GM12878 (cell line): ENCODE measurements at regions not wholly inside any gene's neighbourhood (a gene's known extent, or its start where the extent isn't known, plus 50 kb on each side); places are given as distances from the start of the nearest gene placed in this dataset.

Experiments
- CEBPB ChIP-seq, 2 experiments: fragments of 150-350 bp in 1 of 2; IDR thresholded peaks; 2 replicates each; pipeline ENCODE4 v1.6.1; 2012 to 2014; ENCODE audit warnings: low read depth in 2 of 2, low read length in 2 of 2, borderline replicate concordance in 1 of 2, inconsistent platforms in 1 of 2
- EZH2 ChIP-seq: IDR thresholded peaks from 2 replicates; pipeline ENCODE4 v1.6.1; 2012; ENCODE audit warnings: low read depth, mild to moderate bottlenecking, control low read depth, inconsistent platforms, low read length, borderline replicate concordance; ENCODE audit not compliant: control insufficient read depth
- RCOR1 ChIP-seq: conservative IDR thresholded peaks from 2 replicates; pipeline ENCODE4 v1.6.1; 2012; ENCODE audit warnings: low read depth, low read length, improper control_type of control experiment
- TF ChIP-seq, protein P1 (sequence below), 3 experiments: IDR thresholded peaks in 2 of 3; conservative IDR thresholded peaks in 1 of 3; 2 replicates each; pipeline ENCODE4 v1.5.1; 2011; ENCODE audit warnings: low read depth in 3 of 3, low read length in 3 of 3, mild to moderate bottlenecking in 3 of 3, control low read depth in 2 of 3, moderate library complexity in 2 of 3, inconsistent platforms in 1 of 3, mixed read lengths in 1 of 3; ENCODE audit not compliant: control insufficient read depth in 2 of 3, insufficient read depth in 1 of 3; ENCODE audit errors: extremely low read depth in 1 of 3
- TF ChIP-seq, protein P2 (sequence below): IDR thresholded peaks from 2 replicates; pipeline ENCODE4 v1.6.1; 2011; ENCODE audit warnings: mild to moderate bottlenecking, low read depth, low read length, moderate library complexity; ENCODE audit not compliant: insufficient replicate concordance

- TF ChIP-seq RCOR1 (no peak), EZH2 (no peak), CEBPB (IDR thresholded peaks at IDR 0.05; ENCODE audit: borderline replicate concordance in 1 of 2, low read depth in 2 of 2, low read length in 2 of 2) (no peak)
- TF ChIP-seq, protein P1, sequence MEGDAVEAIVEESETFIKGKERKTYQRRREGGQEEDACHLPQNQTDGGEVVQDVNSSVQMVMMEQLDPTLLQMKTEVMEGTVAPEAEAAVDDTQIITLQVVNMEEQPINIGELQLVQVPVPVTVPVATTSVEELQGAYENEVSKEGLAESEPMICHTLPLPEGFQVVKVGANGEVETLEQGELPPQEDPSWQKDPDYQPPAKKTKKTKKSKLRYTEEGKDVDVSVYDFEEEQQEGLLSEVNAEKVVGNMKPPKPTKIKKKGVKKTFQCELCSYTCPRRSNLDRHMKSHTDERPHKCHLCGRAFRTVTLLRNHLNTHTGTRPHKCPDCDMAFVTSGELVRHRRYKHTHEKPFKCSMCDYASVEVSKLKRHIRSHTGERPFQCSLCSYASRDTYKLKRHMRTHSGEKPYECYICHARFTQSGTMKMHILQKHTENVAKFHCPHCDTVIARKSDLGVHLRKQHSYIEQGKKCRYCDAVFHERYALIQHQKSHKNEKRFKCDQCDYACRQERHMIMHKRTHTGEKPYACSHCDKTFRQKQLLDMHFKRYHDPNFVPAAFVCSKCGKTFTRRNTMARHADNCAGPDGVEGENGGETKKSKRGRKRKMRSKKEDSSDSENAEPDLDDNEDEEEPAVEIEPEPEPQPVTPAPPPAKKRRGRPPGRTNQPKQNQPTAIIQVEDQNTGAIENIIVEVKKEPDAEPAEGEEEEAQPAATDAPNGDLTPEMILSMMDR (IDR thresholded peaks at IDR 0.05 in 2 of 3, conservative IDR thresholded peaks at IDR 0.05 in 1 of 3; ENCODE audit: control insufficient read depth in 2 of 3, extremely low read depth in 1 of 3, insufficient read depth in 1 of 3, low read depth in 3 of 3, low read length in 3 of 3) = no peak
- TF ChIP-seq, protein P2, sequence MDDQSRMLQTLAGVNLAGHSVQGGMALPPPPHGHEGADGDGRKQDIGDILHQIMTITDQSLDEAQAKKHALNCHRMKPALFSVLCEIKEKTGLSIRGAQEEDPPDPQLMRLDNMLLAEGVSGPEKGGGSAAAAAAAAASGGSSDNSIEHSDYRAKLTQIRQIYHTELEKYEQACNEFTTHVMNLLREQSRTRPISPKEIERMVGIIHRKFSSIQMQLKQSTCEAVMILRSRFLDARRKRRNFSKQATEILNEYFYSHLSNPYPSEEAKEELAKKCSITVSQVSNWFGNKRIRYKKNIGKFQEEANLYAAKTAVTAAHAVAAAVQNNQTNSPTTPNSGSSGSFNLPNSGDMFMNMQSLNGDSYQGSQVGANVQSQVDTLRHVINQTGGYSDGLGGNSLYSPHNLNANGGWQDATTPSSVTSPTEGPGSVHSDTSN = no peak
These were observed 461.5 kb upstream of the COBL start for GRCh38 chr7:51778121-51778520.
